Muscle of leg (tissue), 3 donors: ENCODE measurements at regions not wholly inside any gene's neighbourhood (a gene's known extent, or its start where the extent isn't known, plus 50 kb on each side); places are given as distances from the start of the nearest gene placed in this dataset.
A peak's percentile ranks its signal among the peaks of the same experiment; 100 is the strongest.

ENCODE experiments used
- DNase-seq: peaks from one replicate; pipeline ENCODE4 v3.0.0; 2013
- H3K27ac ChIP-seq: one replicate; pipeline ENCODE4 v1.5.1; 2013; ENCODE audit warnings: mild to moderate bottlenecking, low read length, control low read depth
- H3K27me3 ChIP-seq: one replicate; pipeline ENCODE4 v1.6.1; 2013; ENCODE audit warnings: low read length; ENCODE audit not compliant: control insufficient read depth, insufficient read depth
- H3K36me3 ChIP-seq: one replicate; pipeline ENCODE4 v1.6.1; 2013; ENCODE audit warnings: low read length; ENCODE audit not compliant: control insufficient read depth, insufficient read depth
- H3K4me1 ChIP-seq: one replicate; pipeline ENCODE4 v1.6.1; 2013; ENCODE audit warnings: low read length; ENCODE audit not compliant: control insufficient read depth, insufficient read depth
- H3K4me3 ChIP-seq: one replicate; pipeline ENCODE4 v1.5.1; 2013; ENCODE audit warnings: low read length, control low read depth
- H3K9me3 ChIP-seq: replicated peaks from 2 replicates; pipeline ENCODE4 v1.6.1; 2013; ENCODE audit warnings: low read depth, low read length; ENCODE audit not compliant: control insufficient read depth
- WGBS: methylation state at CpG from one replicate; pipeline ENCODE4 v1.1.5; 2013; ENCODE audit warnings: missing lambda C conversion rate; ENCODE audit not compliant: insufficient coverage; 5-methylcytosine and 5-hydroxymethylcytosine counted together

DNA sequence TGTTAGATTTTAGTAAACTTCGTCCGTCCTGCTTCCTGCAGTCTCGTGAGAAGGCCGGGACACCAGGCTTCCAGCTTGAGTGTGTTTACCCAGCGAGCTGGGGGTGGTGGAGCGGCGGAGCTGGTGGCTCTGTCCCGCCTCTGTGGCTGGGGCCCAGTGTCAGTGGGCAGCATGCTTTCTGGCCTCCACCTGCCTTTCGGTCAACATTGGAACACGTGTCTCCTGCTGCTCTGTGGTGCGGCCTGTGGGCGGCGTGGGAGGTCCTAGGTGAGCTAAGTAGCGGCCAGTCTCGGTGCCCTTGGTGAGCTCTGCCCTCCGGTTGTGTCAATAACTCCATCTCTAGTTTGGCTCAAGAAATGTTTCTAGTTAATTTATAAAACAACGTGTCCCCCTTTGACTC lies 125.9 kb downstream of the GADD45G start:
- Histone ChIP-seq H3K36me3 (no peaks in the 10 kb centered on the region), H3K27ac (no peak overlapping the region), H3K9me3 (no peaks in the 10 kb centered on the region), H3K4me1 (peaks cover 28% of the 10 kb centered on the region), H3K4me3 (no peak overlapping the region), H3K27me3 (peaks cover 3% of the 10 kb centered on the region)
- no peak for DNase-seq
- WGBS = 83% methylated on average over 15 of the region's 17 CpGs

DNA sequence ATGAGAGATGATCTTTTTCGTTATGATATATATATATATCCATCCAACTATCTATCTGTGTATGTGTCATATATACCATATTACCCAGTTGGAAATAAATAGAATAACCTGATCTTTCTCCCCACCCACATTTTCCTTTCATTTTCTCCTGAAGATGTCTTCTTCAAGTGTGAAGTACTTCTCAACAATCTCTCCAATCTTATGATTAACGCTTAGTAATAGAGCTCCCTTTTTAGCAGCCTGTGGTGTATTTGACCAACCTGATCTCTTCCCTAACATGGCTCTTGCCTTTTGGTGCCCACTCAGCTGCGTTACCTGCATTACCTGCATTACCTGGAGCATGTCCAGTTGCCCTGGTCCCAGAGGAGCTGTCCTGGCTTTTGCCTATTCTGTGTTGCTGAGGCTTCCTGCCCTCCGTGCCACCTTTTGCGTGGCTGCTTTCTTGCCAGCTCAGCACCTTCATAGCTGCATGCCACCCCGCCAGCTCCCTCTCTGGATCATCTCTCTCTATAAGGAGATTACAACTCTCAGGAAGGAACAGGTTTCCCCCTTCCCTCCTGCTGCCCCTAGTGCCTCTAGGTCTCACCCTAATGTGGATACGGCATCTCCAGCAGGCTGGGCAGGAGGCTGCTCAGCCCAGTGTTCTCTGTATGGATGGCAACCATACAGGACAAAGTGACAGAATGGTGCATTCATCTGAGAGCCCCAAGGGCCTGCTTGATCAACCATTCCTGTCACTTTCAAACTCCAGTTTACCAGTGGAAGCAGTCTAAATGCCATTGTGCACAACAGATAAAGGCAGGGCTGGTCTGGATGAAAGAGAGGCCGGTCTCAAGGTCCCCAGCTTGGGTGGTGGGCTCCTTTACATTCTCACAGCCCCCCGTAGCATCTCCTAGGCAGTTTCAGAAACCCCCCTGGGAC lies 126.7 kb downstream of the GADD45G start:
- DNase-seq = no peak
- H3K36me3 ChIP-seq = no peaks in the 10 kb centered on the region
- no peaks in the 10 kb centered on the region for H3K9me3 ChIP-seq
- 79% methylated on average over 6 of the region's 9 CpGs for WGBS
- H3K4me1 ChIP-seq = peaks cover 28% of the 10 kb centered on the region
- no peak overlapping the region for H3K27ac ChIP-seq
- H3K4me3 ChIP-seq = no peak overlapping the region
- H3K27me3 ChIP-seq = peaks cover 6% of the 10 kb centered on the region

DNA sequence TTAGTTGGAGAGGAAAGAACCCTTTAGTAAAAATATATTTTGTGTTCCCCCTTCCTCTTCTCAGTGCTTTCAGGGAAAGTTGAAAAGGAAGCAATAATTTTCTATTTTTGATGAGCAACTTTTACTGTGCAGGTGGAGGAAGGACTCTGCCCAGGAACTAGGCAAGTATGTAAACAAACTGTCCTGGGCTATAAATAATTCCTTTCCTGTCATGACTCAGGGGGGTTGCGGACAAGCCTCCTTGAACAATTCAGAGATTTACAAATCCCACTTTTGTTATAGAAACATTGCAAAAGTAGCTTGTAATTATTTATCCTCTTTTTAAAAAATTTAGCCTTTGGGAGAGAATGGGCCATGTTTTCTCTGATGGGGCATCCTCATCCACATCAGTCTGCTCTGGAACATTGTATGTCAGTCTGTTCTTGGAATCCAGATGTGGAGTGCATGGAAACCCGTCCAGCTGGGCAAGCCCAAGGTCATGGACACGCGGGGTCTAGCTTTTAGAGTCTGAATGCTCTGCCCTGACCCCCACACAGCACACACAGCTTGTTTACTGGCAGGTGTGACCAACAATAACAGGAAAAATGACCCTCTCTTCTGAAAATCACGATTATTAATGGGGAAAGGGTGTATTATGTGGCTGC lies 127.6 kb downstream of the GADD45G start:
- peaks cover 28% of the 10 kb centered on the region for H3K4me1 ChIP-seq
- peaks cover 11% of the 10 kb centered on the region for H3K27me3 ChIP-seq
- H3K27ac ChIP-seq = no peak overlapping the region
- DNase-seq = peak; percentile 38
- H3K4me3 ChIP-seq = no peak overlapping the region
- no peaks in the 10 kb centered on the region for H3K9me3 ChIP-seq
- H3K36me3 ChIP-seq = no peaks in the 10 kb centered on the region
- WGBS = no CpG with 5 or more reads among the region's 5 CpGs

- no peaks in the 10 kb centered on the region for H3K9me3 ChIP-seq
- no peaks in the 10 kb centered on the region for H3K36me3 ChIP-seq
- peaks cover 28% of the 10 kb centered on the region for H3K4me1 ChIP-seq
- peak; percentile 76 for DNase-seq
- peaks cover 11% of the 10 kb centered on the region for H3K27me3 ChIP-seq
- no peak overlapping the region for H3K4me3 ChIP-seq
- H3K27ac ChIP-seq = no peak overlapping the region
- WGBS = 100% methylated on average over 1 of the region's 2 CpGs
Observed at GRCh38 chr9:89732939-89733324, 128.1 kb downstream of the GADD45G start.

DNA sequence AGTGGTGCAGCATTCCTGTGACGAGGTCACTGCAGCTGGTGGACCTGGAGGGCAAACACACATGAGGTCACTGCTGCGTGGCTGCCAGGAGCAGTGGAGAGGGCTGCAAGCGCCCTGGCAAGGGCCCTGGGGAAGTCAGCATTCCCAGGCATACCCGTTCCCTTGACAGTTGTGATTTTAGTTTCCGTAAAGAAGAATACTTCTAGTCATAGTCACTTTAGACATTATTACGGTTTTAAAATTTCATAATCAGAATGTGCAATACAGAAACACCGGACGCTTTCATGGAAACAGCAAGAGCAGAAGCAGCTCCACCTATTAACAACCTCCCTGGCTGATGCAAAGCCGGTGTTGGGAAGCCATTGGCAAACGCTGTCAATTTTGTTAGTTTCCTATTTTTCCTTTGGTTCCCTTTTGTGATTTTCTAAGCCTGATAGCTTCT lies 129.8 kb downstream of the GADD45G start:
- WGBS = 74% methylated on average over 7 of the region's 10 CpGs
- no peak for DNase-seq
- H3K4me3 ChIP-seq = no peak overlapping the region
- H3K36me3 ChIP-seq = no peaks in the 10 kb centered on the region
- peaks cover 28% of the 10 kb centered on the region for H3K4me1 ChIP-seq
- H3K27me3 ChIP-seq = peaks cover 13% of the 10 kb centered on the region
- H3K9me3 ChIP-seq = no peaks in the 10 kb centered on the region
- H3K27ac ChIP-seq = no peak overlapping the region

DNA sequence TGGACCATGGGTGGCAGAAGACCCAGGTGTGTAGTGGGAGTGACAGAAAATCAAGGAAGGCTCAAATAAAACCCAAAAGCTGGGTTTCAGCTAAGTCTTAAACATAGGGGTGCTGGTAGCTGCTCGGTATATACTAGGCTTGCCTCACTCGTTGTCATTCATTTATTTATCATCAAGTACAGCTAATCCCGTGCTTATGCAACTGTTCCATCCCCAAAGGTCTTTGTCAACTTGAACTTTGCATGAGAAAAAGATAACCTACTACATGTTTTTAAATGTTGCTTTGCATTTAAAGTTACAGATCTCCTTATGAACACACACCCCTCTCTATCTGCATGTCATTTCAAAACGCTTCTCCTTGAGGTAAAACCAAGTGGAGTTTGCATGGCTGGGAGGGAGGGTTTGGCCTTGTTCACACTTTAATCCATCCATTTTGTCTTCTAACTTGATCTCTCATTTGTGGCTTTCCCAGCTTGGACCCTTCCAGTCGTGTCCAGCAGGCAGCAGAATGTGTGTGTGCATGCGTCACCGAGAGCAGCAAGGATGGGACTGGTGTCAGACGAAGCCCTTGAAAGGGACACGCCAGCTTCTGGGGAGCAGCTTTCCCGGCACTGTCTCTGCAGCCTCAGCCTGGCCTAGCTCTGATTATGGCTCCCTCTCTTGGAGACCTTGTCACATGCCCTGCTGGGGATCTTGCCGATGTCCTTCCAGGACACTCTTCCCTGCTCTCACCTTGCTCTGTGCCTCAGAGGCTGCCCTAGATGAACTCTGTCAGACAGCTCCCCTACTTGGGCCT lies 133.5 kb downstream of the GADD45G start:
- Histone ChIP-seq H3K4me1 (peaks cover 18% of the 10 kb centered on the region), H3K27ac (no peak overlapping the region), H3K36me3 (no peaks in the 10 kb centered on the region), H3K27me3 (peaks cover 17% of the 10 kb centered on the region), H3K9me3 (no peaks in the 10 kb centered on the region), H3K4me3 (no peak overlapping the region)
- no peak for DNase-seq
- WGBS = 83% methylated on average over 9 of the region's 11 CpGs

DNA sequence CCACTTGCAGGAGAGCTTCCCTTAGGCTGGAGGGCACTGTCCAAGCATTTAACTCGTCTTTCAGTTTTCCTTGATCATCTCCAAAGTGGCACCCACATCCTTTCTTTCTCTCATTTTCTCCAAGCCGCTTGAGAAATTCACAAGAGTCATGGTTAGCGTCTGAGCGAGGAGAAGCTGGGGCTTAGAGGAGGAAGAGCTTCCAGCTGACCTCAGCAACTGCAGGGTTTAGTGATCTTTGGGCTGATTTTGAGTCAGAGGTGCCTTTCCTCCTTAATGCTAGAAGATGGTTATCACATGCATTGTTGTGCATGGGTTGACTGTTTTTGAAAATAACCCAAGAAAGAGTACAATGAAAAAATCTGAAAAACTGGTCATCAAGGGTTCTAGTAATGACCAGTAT lies 134.7 kb downstream of the GADD45G start:
- no peaks in the 10 kb centered on the region for H3K36me3 ChIP-seq
- peaks cover 17% of the 10 kb centered on the region for H3K27me3 ChIP-seq
- no peak overlapping the region for H3K4me3 ChIP-seq
- no peak overlapping the region for H3K27ac ChIP-seq
- peaks cover under 1% of the 10 kb centered on the region for H3K9me3 ChIP-seq
- no peak for DNase-seq
- WGBS = 100% methylated on average over 2 of the region's 4 CpGs
- H3K4me1 ChIP-seq = peaks cover 22% of the 10 kb centered on the region

GRCh38 chr9:89739916-89740315 lies 135.1 kb downstream of the GADD45G start:
- no peaks in the 10 kb centered on the region for H3K36me3 ChIP-seq
- no peak overlapping the region for H3K27ac ChIP-seq
- no peak for DNase-seq
- peaks cover 4% of the 10 kb centered on the region for H3K9me3 ChIP-seq
- peaks cover 17% of the 10 kb centered on the region for H3K27me3 ChIP-seq
- peaks cover 20% of the 10 kb centered on the region for H3K4me1 ChIP-seq
- 82% methylated on average over 6 of the region's 9 CpGs for WGBS
- H3K4me3 ChIP-seq = no peak overlapping the region

DNA sequence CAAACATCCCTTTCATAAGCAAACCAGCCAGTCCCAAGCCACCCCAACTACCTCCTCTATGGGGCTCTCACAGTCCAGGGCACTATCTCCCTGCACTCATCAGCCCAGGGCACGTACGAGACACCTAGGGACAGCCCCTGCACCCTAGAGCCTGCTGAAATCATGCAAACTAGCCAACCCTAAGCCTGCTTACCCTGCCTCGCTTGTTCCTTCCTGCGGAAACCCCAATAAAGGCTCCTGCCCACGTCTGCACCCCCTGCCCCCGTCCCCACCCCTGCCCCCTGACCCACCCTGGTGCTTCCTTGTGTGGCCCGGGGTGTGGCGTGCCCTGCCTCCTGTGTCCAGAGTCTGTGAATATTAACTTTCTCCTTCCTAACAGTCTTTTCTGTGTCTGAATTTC lies 135.9 kb downstream of the GADD45G start:
- Histone ChIP-seq H3K27me3 (peaks cover 17% of the 10 kb centered on the region), H3K4me1 (peaks cover 21% of the 10 kb centered on the region), H3K36me3 (no peaks in the 10 kb centered on the region), H3K9me3 (peaks cover 6% of the 10 kb centered on the region), H3K27ac (no peak overlapping the region), H3K4me3 (no peak overlapping the region)
- 86% methylated on average over 4 of the region's 8 CpGs for WGBS
- DNase-seq = no peak

DNA sequence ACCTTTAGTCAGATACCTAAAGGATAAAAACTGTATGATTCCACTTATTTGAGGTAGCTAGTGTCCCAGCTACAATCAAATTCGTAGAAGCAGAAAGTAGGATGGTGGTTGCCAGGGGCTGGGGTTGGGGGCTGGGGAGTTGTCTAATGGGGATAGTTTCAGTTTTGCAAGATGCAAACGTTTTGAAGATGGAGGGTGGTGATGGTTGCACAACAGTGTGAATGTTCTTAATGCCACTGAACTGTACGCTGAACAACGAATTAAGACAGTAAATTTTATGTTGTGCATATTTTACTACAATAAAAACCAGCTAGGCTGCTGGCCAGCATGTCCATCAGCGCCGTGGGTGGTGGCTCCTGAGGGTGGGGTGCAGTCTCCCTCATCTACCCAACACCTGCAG lies 137.8 kb downstream of the GADD45G start:
- no peak overlapping the region for H3K4me3 ChIP-seq
- peaks cover 41% of the 10 kb centered on the region for H3K4me1 ChIP-seq
- WGBS = 78% methylated on average over 3 of the region's 6 CpGs
- H3K9me3 ChIP-seq = peaks cover 6% of the 10 kb centered on the region
- H3K27me3 ChIP-seq = peaks cover 9% of the 10 kb centered on the region
- DNase-seq = no peak
- no peak overlapping the region for H3K27ac ChIP-seq
- H3K36me3 ChIP-seq = no peaks in the 10 kb centered on the region
